H1 (cell line): ENCODE measurements at regions not wholly inside any gene's neighbourhood (a gene's known extent, or its start where the extent isn't known, plus 50 kb on each side); places are given as distances from the start of the nearest gene placed in this dataset.

Experiments
- CEBPB ChIP-seq: IDR thresholded peaks from 2 replicates; pipeline ENCODE4 v1.6.1; 2012; ENCODE audit warnings: low read depth, low read length
- KDM5A ChIP-seq: fragments of 200-600 bp; IDR thresholded peaks from 2 replicates; pipeline ENCODE4 v1.7.1; 2012; ENCODE audit warnings: mild to moderate bottlenecking, low read length, inconsistent platforms, mixed read lengths
- NRF1 ChIP-seq: IDR thresholded peaks from 2 replicates; pipeline ENCODE4 v1.6.1; 2011; ENCODE audit warnings: mild to moderate bottlenecking, low read depth, low read length, improper control_type of control experiment
- TF ChIP-seq, protein P1 (sequence below): IDR thresholded peaks from 2 replicates; pipeline ENCODE4 v1.6.1; 2012; ENCODE audit warnings: inconsistent platforms

DNA sequence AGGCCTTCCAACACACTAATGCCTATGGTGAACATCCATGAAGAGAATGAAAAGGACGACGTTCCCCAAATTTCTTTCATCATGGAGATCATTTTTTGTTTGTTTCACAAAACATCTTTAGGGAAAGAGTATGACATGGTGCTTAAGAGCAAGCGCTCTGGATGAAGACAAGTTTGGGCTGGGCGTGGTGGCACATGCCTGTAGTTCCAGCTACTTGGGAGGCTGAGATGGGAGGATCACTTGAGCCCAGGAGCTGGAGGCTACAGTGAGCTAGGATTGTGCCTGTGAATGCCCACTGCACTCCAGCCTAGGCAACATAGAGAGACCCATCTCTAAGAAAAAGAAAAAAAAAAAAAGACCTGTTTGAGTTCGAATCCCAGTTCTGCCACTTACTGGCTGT lies 253.1 kb downstream of the PTPRU start (continued):
- TF ChIP-seq, protein P1, sequence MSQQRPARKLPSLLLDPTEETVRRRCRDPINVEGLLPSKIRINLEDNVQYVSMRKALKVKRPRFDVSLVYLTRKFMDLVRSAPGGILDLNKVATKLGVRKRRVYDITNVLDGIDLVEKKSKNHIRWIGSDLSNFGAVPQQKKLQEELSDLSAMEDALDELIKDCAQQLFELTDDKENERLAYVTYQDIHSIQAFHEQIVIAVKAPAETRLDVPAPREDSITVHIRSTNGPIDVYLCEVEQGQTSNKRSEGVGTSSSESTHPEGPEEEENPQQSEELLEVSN: no peak
- TF ChIP-seq CEBPB (no peak), NRF1 (no peak), KDM5A (no peak)
